ENCODE measurements at regions not wholly inside any gene's neighbourhood (a gene's known extent, or its start where the extent isn't known, plus 50 kb on each side); places are given as distances from the start of the nearest gene placed in this dataset.
"Not testable (repeated sequence)": the region's sequence is repeated elsewhere in the genome, so short reads cannot be mapped to it uniquely, and the experiment has no call there.

DNA sequence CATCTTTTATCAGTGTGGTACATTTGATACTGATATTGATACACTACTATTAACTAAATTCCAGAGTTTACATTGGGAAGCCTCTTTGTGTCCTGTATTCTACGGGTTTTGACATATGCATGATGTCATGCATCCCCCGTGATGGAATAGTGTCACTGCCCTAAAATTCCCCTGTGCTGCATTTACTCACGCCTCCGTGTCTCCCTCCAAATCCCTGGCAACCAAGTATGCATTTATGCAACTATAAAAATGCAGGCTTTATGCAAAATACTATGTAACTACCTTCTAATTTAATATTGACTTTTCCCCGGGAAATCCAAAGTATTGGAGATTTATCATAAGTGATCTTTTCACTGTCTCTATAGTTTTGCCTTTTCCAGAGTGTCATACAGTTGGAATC lies 453.7 kb upstream of the RUNX1 start:
- Mint-ChIP-seq H3K4me1 (ENCODE audit: low read depth) (peaks cover 35% of the 10 kb centered on the region), H3K36me3 (no peaks in the 10 kb centered on the region)

DNA sequence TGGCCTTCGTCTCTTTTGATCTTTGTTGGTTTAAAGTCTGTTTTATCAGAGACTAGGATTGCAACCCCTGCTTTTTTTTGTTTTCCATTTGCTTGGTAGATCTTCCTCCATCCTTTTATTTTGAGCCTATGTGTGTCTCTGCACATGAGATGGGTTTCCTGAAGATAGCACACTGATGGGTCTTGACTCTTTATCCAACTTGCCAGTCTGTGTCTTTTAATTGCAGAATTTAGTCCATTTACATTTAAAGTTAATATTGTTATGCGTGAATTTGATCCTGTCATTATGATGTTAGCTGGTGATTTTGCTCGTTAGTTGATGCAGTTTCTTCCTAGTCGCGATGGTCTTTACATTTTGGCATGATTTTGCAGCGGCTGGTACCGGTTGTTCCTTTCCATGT lies 448.4 kb upstream of the RUNX1 start:
- not testable (repeated sequence) for H3K4me1 Mint-ChIP-seq (ENCODE audit: low read depth); H3K4me3 Mint-ChIP-seq; H3K27ac Mint-ChIP-seq; H3K27me3 Mint-ChIP-seq; H3K9me3 Mint-ChIP-seq (ENCODE audit: low read depth); H3K36me3 Mint-ChIP-seq

More for the DNA sequence above, 453.7 kb upstream of the RUNX1 start:
- Mint-ChIP-seq H3K27me3 (no peaks in the 10 kb centered on the region), H3K9me3 (ENCODE audit: low read depth) (no peaks in the 10 kb centered on the region), H3K4me3 (no peak overlapping the region), H3K27ac (no peak overlapping the region)

GRCh38 chr21:35491920-35492678 lies 443.0 kb upstream of the RUNX1 start:
- no peaks in the 10 kb centered on the region for H3K9me3 Mint-ChIP-seq (ENCODE audit: low read depth)
- no peaks in the 10 kb centered on the region for H3K27me3 Mint-ChIP-seq
- no peaks in the 10 kb centered on the region for H3K4me1 Mint-ChIP-seq (ENCODE audit: low read depth)
- peaks cover 2% of the 10 kb centered on the region for H3K36me3 Mint-ChIP-seq
- H3K4me3 Mint-ChIP-seq = no peak overlapping the region
- no peak overlapping the region for H3K27ac Mint-ChIP-seq

DNA sequence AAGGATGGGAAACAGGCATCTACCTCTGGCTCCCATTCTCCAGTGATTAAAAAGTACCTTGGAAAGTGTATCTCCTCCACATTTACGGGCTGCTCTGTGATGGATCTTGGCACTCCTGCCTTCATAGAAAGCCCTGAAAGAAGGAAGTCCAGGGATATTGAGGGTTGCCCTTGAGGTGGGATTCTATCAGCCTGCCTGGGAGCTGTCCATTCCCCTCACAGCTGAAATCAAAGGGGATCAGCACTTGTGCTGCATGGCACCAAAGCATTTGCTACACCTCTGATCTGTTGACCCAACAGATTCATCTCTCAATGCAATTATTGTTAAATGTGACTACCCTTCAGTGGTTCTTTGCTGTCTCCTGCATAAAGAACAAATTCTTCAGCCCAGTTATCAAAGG lies 442.0 kb upstream of the RUNX1 start:
- no peaks in the 10 kb centered on the region for H3K27me3 Mint-ChIP-seq
- no peaks in the 10 kb centered on the region for H3K4me1 Mint-ChIP-seq (ENCODE audit: low read depth)
- H3K27ac Mint-ChIP-seq = no peak overlapping the region
- H3K9me3 Mint-ChIP-seq (ENCODE audit: low read depth) = no peaks in the 10 kb centered on the region
- no peak overlapping the region for H3K4me3 Mint-ChIP-seq
- H3K36me3 Mint-ChIP-seq = peaks cover 2% of the 10 kb centered on the region

GRCh38 chr21:35489389-35489980 lies 440.4 kb upstream of the RUNX1 start:
- Mint-ChIP-seq H3K4me1 (ENCODE audit: low read depth) (no peaks in the 10 kb centered on the region), H3K4me3 (no peak overlapping the region), H3K27ac (no peak overlapping the region), H3K9me3 (ENCODE audit: low read depth) (no peaks in the 10 kb centered on the region), H3K36me3 (peaks cover 2% of the 10 kb centered on the region), H3K27me3 (no peaks in the 10 kb centered on the region)

DNA sequence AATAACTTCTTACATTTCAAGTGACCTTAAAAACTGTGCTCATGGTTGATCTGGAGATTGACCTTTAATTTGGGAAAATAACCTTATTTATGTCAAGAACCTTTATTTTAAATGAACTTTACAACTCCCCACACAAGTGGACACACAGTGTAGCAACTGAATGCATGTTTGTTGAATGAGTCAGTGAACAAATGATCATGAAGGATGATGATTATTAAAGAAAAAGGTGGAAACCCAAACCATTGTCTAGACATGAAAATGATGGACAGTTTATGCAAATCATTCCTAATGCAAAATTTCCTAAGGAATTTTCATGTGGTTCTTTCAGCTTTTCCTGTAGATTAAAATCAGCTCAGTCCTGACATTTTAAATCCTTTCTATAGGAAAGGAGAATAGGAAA lies 439.8 kb upstream of the RUNX1 start:
- Mint-ChIP-seq H3K9me3 (ENCODE audit: low read depth) (no peaks in the 10 kb centered on the region), H3K27me3 (no peaks in the 10 kb centered on the region), H3K4me1 (ENCODE audit: low read depth) (no peaks in the 10 kb centered on the region), H3K27ac (no peak overlapping the region), H3K36me3 (peaks cover 2% of the 10 kb centered on the region), H3K4me3 (no peak overlapping the region)

DNA sequence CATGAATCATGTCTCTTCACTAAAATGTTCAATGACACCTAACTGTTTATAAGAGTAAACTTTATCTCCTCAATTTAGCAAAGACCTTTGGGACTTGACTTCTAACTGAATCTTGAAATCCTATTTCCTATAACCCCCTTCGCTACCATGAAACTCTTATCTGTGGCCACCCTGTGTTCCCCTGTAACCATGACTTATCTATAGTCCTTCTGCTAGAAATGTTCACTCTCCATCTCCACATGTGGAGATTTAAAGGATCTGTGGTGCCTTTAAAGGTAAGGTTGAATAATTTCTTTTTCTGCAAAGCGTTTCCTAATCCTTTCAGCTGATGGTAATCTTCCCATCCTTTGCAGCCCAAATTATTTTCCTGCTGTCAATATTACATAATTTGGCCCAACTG lies 436.3 kb upstream of the RUNX1 start:
- Mint-ChIP-seq H3K9me3 (ENCODE audit: low read depth) (no peaks in the 10 kb centered on the region), H3K4me3 (no peak overlapping the region), H3K36me3 (no peaks in the 10 kb centered on the region), H3K27me3 (no peaks in the 10 kb centered on the region), H3K27ac (no peak overlapping the region), H3K4me1 (ENCODE audit: low read depth) (no peaks in the 10 kb centered on the region)

DNA sequence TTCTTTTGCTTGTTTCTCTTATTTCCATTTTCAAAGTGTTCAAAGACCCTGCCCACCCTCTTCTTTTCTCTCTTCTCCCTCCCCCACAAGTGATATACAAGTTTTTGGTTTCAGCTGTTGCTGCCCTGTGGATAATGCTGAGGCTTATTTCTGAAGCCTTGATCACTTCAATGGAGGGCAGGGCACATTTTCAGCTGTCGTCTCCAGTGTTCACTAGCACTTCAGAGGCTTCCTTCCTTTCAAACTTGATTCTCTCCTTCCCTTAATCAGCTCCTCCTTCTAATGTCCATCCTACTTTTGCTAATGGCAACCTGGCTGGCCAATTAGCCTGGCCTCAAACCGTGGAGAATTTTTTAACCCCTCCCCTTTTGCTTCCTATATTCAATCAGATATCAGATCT lies 435.7 kb upstream of the RUNX1 start:
- H3K4me3 Mint-ChIP-seq = no peak overlapping the region
- no peaks in the 10 kb centered on the region for H3K9me3 Mint-ChIP-seq (ENCODE audit: low read depth)
- H3K4me1 Mint-ChIP-seq (ENCODE audit: low read depth) = no peaks in the 10 kb centered on the region
- no peak overlapping the region for H3K27ac Mint-ChIP-seq
- H3K27me3 Mint-ChIP-seq = no peaks in the 10 kb centered on the region
- no peaks in the 10 kb centered on the region for H3K36me3 Mint-ChIP-seq

DNA sequence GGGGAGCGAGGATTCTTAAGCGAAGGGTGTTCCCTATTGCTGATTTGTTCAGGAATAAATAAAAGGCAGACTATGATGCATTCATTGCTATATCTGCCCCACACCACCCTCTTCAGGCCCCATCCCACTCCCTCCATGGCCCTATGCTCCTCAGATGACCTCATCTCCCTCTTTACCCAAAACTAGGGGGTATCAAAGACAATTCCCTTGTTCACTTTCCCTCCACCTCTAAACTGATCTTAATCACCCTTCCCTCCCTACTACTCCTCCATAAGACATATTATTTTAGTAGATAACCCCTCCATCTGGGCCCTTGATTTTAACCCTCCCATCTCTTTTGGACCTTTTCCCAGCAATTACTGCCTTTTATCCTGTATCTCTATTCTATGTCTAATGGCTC lies 434.9 kb upstream of the RUNX1 start:
- H3K9me3 Mint-ChIP-seq (ENCODE audit: low read depth) = peaks cover 6% of the 10 kb centered on the region
- H3K36me3 Mint-ChIP-seq = peaks cover 3% of the 10 kb centered on the region
- no peak overlapping the region for H3K4me3 Mint-ChIP-seq
- H3K4me1 Mint-ChIP-seq (ENCODE audit: low read depth) = peaks cover 2% of the 10 kb centered on the region
- no peak overlapping the region for H3K27ac Mint-ChIP-seq
- no peaks in the 10 kb centered on the region for H3K27me3 Mint-ChIP-seq

GRCh38 chr21:35482933-35483662 lies 434.0 kb upstream of the RUNX1 start:
- H3K9me3 Mint-ChIP-seq (ENCODE audit: low read depth) = peaks cover 8% of the 10 kb centered on the region
- peaks cover 10% of the 10 kb centered on the region for H3K4me1 Mint-ChIP-seq (ENCODE audit: low read depth)
- H3K27ac Mint-ChIP-seq = no peak overlapping the region
- H3K27me3 Mint-ChIP-seq = no peaks in the 10 kb centered on the region
- no peak overlapping the region for H3K4me3 Mint-ChIP-seq
- peaks cover 6% of the 10 kb centered on the region for H3K36me3 Mint-ChIP-seq

GRCh38 chr21:35482096-35482495 lies 433.0 kb upstream of the RUNX1 start:
- Mint-ChIP-seq H3K9me3 (ENCODE audit: low read depth) (peaks cover 8% of the 10 kb centered on the region), H3K4me3 (no peak overlapping the region), H3K36me3 (peaks cover 6% of the 10 kb centered on the region), H3K4me1 (ENCODE audit: low read depth) (peaks cover 16% of the 10 kb centered on the region), H3K27me3 (no peaks in the 10 kb centered on the region), H3K27ac (no peak overlapping the region)

- Mint-ChIP-seq H3K4me1 (ENCODE audit: low read depth) (peaks cover 24% of the 10 kb centered on the region), H3K9me3 (ENCODE audit: low read depth) (peaks cover 8% of the 10 kb centered on the region), H3K27me3 (no peaks in the 10 kb centered on the region), H3K27ac (no peak overlapping the region), H3K36me3 (peaks cover 6% of the 10 kb centered on the region), H3K4me3 (no peak overlapping the region)
Measured at GRCh38 chr21:35481005-35481404, 431.9 kb upstream of the RUNX1 start.

DNA sequence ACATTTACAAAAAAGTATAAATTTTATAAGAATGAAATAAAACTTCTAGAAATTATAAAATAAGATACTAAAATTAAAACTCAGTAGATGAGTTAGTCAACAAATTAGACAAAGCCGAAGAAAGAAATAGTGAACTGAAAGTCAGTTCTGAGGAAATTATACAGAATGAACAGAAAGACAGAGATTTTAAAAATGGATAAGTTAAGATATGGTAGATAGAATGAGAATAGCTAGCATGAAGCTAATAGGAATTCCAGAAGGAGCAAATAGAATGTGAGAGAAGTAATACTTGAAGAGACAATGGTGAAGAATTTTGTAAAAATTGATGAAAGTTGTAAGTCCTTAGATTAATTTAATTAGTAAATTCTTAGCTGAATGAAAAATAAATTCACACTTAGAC lies 430.4 kb upstream of the RUNX1 start:
- Mint-ChIP-seq H3K36me3 (peaks cover 6% of the 10 kb centered on the region), H3K4me1 (ENCODE audit: low read depth) (peaks cover 35% of the 10 kb centered on the region), H3K4me3 (no peak overlapping the region), H3K27me3 (no peaks in the 10 kb centered on the region), H3K27ac (no peak overlapping the region), H3K9me3 (ENCODE audit: low read depth) (peaks cover 8% of the 10 kb centered on the region)

- H3K27ac Mint-ChIP-seq = no peak overlapping the region
- no peaks in the 10 kb centered on the region for H3K27me3 Mint-ChIP-seq
- H3K4me3 Mint-ChIP-seq = no peak overlapping the region
- H3K36me3 Mint-ChIP-seq = peaks cover 6% of the 10 kb centered on the region
- peaks cover 8% of the 10 kb centered on the region for H3K9me3 Mint-ChIP-seq (ENCODE audit: low read depth)
- H3K4me1 Mint-ChIP-seq (ENCODE audit: low read depth) = peaks cover 35% of the 10 kb centered on the region
Measured at GRCh38 chr21:35479065-35479448, 430.0 kb upstream of the RUNX1 start.

DNA sequence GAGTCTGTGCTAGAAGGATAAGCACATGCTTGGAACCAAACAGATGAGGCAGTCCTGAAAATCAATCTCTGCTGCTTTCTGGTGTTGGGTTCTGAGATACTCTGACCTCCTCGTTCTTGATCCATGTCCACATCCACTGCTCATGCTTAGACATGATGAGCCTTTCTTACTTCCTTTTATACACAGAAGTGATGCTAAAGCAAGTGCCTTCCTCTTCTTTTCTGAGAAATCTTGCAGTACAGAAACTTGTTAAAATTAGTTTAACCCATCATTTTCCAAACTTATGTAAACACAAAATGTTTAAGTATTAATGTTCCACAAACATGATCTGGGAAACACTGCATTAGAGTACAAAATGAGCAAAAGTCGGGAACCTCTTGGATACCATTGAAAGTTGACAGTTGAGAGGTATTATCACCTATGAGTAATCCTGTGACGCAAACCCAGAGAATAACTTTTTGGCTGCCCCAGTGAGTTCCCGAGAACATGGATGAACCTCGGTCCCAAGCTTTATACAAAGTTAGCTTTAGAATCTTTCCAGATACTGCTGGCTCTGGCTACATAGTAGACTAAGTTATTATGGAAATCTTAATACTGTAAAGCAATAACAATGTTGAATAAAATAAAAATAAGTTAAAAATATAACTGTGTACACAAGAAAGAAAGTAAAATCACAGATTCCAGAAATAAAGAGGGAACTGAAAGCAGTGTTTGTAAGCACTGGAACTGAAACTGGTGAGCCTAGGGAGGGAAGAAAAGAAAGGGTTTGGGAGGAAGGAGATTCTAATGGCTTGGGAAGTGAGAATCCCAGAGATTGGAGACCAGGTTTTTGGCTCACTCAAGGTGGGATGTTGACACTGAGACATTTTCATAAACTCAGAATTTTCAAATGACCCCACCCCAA lies 429.3 kb upstream of the RUNX1 start:
- no peak overlapping the region for H3K4me3 Mint-ChIP-seq

More for the DNA sequence above, 429.3 kb upstream of the RUNX1 start:
- no peak overlapping the region for H3K27ac Mint-ChIP-seq
- H3K36me3 Mint-ChIP-seq = peaks cover 6% of the 10 kb centered on the region
- H3K27me3 Mint-ChIP-seq = no peaks in the 10 kb centered on the region
- peaks cover 35% of the 10 kb centered on the region for H3K4me1 Mint-ChIP-seq (ENCODE audit: low read depth)
- peaks cover 8% of the 10 kb centered on the region for H3K9me3 Mint-ChIP-seq (ENCODE audit: low read depth)

All from activated naive CD8-positive, alpha-beta T cell (primary cell).